GM23338 (cell line): ENCODE measurements at regions not wholly inside any gene's neighbourhood (a gene's known extent, or its start where the extent isn't known, plus 50 kb on each side); places are given as distances from the start of the nearest gene placed in this dataset.

Source experiments
- ATAC-seq: fragments of 200-7000 bp; cut with Tn5 transposase; 3 replicates; pipeline ENCODE4 v1.9.1; 2020
- DNase-seq: peaks from one replicate; pipeline ENCODE4 v3.0.0-alpha.2; 2015; ENCODE audit warnings: low spot score
- H2AFZ ChIP-seq: fragments of 200-600 bp; sonication (generic); 2 replicates; pipeline ENCODE4 v1.8.0; 2016; ENCODE audit warnings: antibody characterized with exemption, mild to moderate bottlenecking, moderate library complexity
- H3F3A ChIP-seq: fragments of 200-600 bp; sonication (generic); replicated peaks from 2 replicates; pipeline ENCODE4 v1.8.0; 2017; ENCODE audit warnings: antibody characterized with exemption, mixed run types, low read depth
- H3K27ac ChIP-seq: fragments of 200-600 bp; sonication (generic); 2 replicates; pipeline ENCODE4 v1.6.1; 2016; ENCODE audit warnings: low read depth
- H3K27me3 ChIP-seq: fragments of 200-600 bp; sonication (generic); 2 replicates; pipeline ENCODE4 v1.8.0; 2016; ENCODE audit warnings: mild to moderate bottlenecking, mixed run types, moderate library complexity; ENCODE audit not compliant: insufficient read depth
- H3K36me3 ChIP-seq: fragments of 200-600 bp; sonication (generic); 2 replicates; pipeline ENCODE4 v1.8.0; 2016; ENCODE audit warnings: mild to moderate bottlenecking; ENCODE audit not compliant: insufficient read depth
- H3K4me1 ChIP-seq: fragments of 200-600 bp; sonication (generic); 2 replicates; pipeline ENCODE4 v1.8.0; 2016; ENCODE audit warnings: mild to moderate bottlenecking, moderate library complexity; ENCODE audit not compliant: insufficient read depth
- H3K4me2 ChIP-seq: fragments of 200-600 bp; sonication (generic); 2 replicates; pipeline ENCODE4 v1.7.1; 2017; ENCODE audit warnings: mixed run types
- H3K4me3 ChIP-seq: fragments of 200-600 bp; sonication (generic); 2 replicates; pipeline ENCODE4 v1.6.1; 2016; ENCODE audit warnings: mixed run types
- H3K79me2 ChIP-seq: fragments of 200-600 bp; sonication (generic); replicated peaks from 2 replicates; pipeline ENCODE4 v1.8.0; 2017; ENCODE audit warnings: mild to moderate bottlenecking; ENCODE audit not compliant: insufficient read depth
- H3K9me2 ChIP-seq: fragments of 200-600 bp; sonication (generic); 2 replicates; pipeline ENCODE4 v1.8.0; 2017; ENCODE audit not compliant: insufficient read depth
- H4K20me1 ChIP-seq: fragments of 200-600 bp; sonication (generic); replicated peaks from 2 replicates; pipeline ENCODE4 v1.8.0; 2017; ENCODE audit warnings: mild to moderate bottlenecking; ENCODE audit not compliant: insufficient read depth
- H3K27ac Mint-ChIP-seq: 2 replicates; pipeline ENCODE4 v1.8.0; 2020; ENCODE audit warnings: inconsistent platforms, mild to moderate bottlenecking, moderate library complexity, mixed read lengths
- H3K27me3 Mint-ChIP-seq: 3 replicates; pipeline ENCODE4 v1.8.0; 2022; ENCODE audit warnings: low read depth, mild to moderate bottlenecking, moderate library complexity, mixed read lengths, inconsistent platforms; ENCODE audit not compliant: insufficient read depth, poor library complexity
- H3K36me3 Mint-ChIP-seq: 3 replicates; pipeline ENCODE4 v1.8.0; 2021; ENCODE audit warnings: low read depth, mild to moderate bottlenecking, inconsistent platforms, moderate library complexity, mixed read lengths
- H3K4me1 Mint-ChIP-seq: 3 replicates; pipeline ENCODE4 v1.8.0; 2020; ENCODE audit warnings: mild to moderate bottlenecking, inconsistent platforms, mixed read lengths
- H3K4me3 Mint-ChIP-seq: 3 replicates; pipeline ENCODE4 v1.8.0; 2021; ENCODE audit warnings: moderate library complexity, mild to moderate bottlenecking, inconsistent platforms, mixed read lengths
- H3K9me3 Mint-ChIP-seq: 3 replicates; pipeline ENCODE4 v1.8.0; 2020; ENCODE audit warnings: moderate library complexity, mild to moderate bottlenecking, inconsistent platforms, mixed read lengths
- EZH2 ChIP-seq: fragments of 200-600 bp; sonication (generic); IDR thresholded peaks from one replicate; pipeline ENCODE4 v1.8.0; 2017; ENCODE audit warnings: antibody characterized with exemption, mild to moderate bottlenecking, low read depth; ENCODE audit not compliant: unreplicated experiment
- JUNB ChIP-seq: IDR thresholded peaks from one replicate; pipeline ENCODE4 v1.6.1; 2016; ENCODE audit warnings: antibody characterized with exemption; ENCODE audit not compliant: unreplicated experiment
- NANOG ChIP-seq: IDR thresholded peaks from 2 replicates; pipeline ENCODE4 v1.6.1; 2016; ENCODE audit warnings: antibody characterized with exemption, borderline replicate concordance
- POLR2AphosphoS5 ChIP-seq: IDR thresholded peaks from 2 replicates; pipeline ENCODE4 v1.6.1; 2016; ENCODE audit warnings: antibody characterized with exemption, low read depth
- STAT1 ChIP-seq: IDR thresholded peaks from one replicate; pipeline ENCODE4 v1.6.1; 2016; ENCODE audit warnings: antibody characterized with exemption; ENCODE audit not compliant: unreplicated experiment
- ZNF331 ChIP-seq: fragments of 250-450 bp; sonication (Bioruptor Pico); IDR thresholded peaks from 2 replicates; pipeline ENCODE4 v1.5.0; 2020; ENCODE audit warnings: low read depth, mild to moderate bottlenecking, moderate library complexity
- ZNF462 ChIP-seq: fragments of 250-450 bp; sonication (Bioruptor Pico); IDR thresholded peaks from 2 replicates; pipeline ENCODE4 v1.5.0; 2020; ENCODE audit warnings: mild to moderate bottlenecking, moderate library complexity

- no peak for TF ChIP-seq ZNF462 (CRISPR knock-in tag)
- no peak for TF ChIP-seq ZNF331
- no peak for TF ChIP-seq STAT1
Observed at GRCh38 chr7:26608402-26608801, 256.0 kb downstream of the SKAP2 start (continued).

GRCh38 chr7:26609082-26609481, 255.3 kb downstream of the SKAP2 start:
- Mint-ChIP-seq H3K27me3 (peaks cover 8% of the 10 kb centered on the region), H3K36me3 (no peaks in the 10 kb centered on the region), H3K4me3 (no peak overlapping the region), H3K27ac (no peak overlapping the region), H3K9me3 (no peaks in the 10 kb centered on the region), H3K4me1 (peaks cover 3% of the 10 kb centered on the region)
- Histone ChIP-seq H3K27me3 (no peaks in the 10 kb centered on the region), H3K4me2 (no peak overlapping the region), H4K20me1 (no peaks in the 10 kb centered on the region), H3F3A (no peaks in the 10 kb centered on the region), H2AFZ (no peak overlapping the region), H3K27ac (no peak overlapping the region), H3K4me3 (no peak overlapping the region), H3K36me3 (no peaks in the 10 kb centered on the region), H3K79me2 (no peaks in the 10 kb centered on the region), H3K4me1 (no peaks in the 10 kb centered on the region), H3K9me2 (no peaks in the 10 kb centered on the region)
- ATAC-seq (no peak), DNase-seq (no peak)
- TF ChIP-seq POLR2AphosphoS5, result no peak
- no peak for TF ChIP-seq JUNB
- TF ChIP-seq NANOG, result no peak
- TF ChIP-seq EZH2, result no peak
- TF ChIP-seq ZNF462 (CRISPR knock-in tag), result no peak
